GM18951 (cell line): ENCODE measurements at regions not wholly inside any gene's neighbourhood (a gene's known extent, or its start where the extent isn't known, plus 50 kb on each side); places are given as distances from the start of the nearest gene placed in this dataset.

Experiments used
- POLR2A ChIP-seq: IDR thresholded peaks from 4 replicates; pipeline ENCODE4 v1.6.1; 2011; ENCODE audit warnings: mild to moderate bottlenecking; ENCODE audit not compliant: insufficient read length, insufficient read depth; ENCODE audit errors: extremely low read depth
- in situ Hi-C: fragments of 300-500 bp; cut with MboI; formaldehyde crosslinking; loops from one replicate; pipeline ENCODE4 v1.12.0; 2022; ENCODE audit warnings: low sequenced_read_pairs, mixed read lengths, inconsistent platforms; ENCODE audit not compliant: unreplicated experiment

DNA sequence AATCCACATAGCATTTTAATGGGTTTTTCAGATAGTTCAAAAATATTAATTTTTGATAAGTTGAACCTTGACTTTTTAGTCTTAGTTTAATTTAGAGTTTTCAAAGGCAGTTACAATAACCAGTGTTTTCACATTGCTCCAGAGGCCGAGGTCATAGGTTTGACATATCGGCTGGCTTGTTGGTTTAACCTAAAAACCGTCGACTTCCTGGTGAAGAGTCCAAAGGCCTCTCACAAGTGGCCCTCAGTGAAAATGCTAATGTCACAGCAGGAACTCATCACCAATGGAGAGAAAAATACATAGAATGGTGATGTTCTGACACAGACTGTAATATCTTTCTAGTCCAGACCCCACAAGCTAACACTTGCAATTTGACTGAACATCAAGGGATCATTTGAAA lies 642.3 kb downstream of the PLOD2 start:
- no peak for TF ChIP-seq POLR2A
- in situ Hi-C loops, result no loop called here

DNA sequence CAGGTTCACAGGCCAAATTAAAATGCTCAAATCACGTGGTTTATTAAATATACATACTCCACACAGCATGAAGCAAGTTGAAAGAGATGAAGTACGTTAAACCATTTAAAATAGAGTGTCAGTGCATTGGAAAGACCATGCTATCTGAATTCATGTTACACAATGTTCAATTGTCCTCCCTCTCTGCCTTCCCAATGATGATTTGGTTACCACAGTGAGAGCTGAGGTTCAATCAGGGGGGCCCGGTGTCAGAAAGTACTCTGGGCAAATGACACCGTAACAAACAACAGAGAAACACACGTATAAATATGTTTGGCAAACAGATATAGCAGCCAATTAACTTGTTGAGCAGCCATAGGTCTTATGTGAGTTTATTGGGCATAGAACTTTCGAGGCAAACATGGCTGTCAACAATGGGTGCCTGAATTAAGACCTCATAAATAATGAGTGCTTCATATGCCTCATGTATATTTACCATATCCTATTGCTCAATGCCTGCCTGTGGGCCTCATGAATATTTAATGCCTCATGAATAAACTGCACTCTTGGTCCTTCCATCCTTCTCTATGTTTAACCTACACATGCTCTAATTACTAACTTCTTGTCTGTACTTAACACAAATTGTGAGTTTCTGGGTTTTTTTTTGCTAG lies 641.5 kb downstream of the PLOD2 start:
- in situ Hi-C loops, result no loop called here
- TF ChIP-seq POLR2A, result no peak

DNA sequence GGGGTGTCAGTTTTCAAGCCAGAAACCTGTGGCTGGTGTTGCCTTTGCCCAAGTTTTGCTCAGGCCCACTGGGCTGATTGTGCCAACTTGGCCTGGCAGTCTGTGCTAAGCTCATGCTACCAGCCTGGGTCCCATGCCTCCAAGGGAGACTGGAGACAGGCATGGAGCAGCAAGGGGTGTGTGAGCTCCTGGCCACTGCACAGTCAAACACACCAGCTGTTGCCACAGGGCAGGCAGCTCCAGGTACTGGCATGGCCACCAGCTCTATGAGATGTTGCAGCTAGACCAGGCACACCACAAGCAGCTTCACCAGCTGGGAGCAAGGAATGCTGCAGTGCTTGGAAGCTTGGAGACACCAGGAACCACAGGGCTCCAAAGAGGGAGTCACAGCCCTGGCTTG lies 638.8 kb downstream of the PLOD2 start:
- TF ChIP-seq POLR2A, result no peak
- in situ Hi-C loops, result no loop called here

DNA sequence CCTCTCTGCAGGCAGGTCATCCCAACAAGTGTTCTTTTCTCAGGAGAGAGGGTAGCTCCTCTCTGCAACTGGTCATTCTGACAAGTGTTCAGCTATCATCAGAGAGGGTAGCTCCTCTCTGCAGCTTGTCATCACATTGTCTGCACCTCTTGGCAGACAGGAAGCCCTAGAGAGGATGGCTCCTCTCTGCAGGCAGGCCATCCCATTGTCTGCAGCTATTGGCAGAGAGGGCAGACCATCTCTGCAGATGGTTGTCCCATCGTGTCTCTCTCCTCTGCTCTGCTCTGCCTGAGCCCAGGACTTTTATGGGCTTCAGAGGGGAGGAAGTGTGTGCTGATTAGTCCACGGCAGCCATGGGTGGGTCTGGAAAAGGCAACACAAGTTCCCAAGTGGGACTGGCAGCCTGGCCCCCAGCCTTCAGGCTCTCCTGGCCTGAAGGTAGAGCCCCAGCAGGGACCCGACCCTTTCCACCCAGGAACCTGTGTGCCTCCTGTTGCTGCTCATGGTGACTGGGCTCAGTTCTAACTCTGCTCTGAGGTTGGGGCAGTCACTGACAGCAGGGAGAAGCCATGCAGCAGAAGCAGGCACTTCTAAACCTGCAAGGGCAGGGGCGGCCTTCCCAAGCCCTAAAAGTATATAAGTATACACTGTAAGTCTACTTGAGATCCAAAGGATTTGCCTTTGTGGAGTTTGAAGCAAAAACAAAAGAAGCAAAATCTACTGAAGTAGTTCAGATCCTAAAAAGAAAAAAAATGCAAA lies 637.9 kb downstream of the PLOD2 start:
- in situ Hi-C loops, result no loop called here
- no peak for TF ChIP-seq POLR2A

DNA sequence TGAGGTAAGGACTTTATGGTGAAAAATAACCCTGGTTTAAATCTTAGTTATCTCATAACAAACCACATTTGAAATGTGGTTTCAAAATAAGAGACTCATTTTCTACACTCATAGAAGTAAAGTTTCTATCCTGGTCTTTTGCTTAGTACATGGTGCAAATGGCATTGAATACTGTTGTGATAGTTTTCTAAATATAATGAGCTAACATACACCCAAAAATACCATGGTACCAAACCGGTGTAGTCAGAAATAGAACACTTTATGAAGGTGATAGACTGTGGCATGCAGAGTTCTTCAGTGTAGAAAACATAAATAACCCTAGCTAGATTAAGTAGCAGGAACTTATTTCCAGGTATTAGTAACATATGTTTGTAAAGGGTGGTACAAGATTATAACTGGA lies 629.4 kb downstream of the PLOD2 start:
- in situ Hi-C loops, result no loop called here
- no peak for TF ChIP-seq POLR2A

DNA sequence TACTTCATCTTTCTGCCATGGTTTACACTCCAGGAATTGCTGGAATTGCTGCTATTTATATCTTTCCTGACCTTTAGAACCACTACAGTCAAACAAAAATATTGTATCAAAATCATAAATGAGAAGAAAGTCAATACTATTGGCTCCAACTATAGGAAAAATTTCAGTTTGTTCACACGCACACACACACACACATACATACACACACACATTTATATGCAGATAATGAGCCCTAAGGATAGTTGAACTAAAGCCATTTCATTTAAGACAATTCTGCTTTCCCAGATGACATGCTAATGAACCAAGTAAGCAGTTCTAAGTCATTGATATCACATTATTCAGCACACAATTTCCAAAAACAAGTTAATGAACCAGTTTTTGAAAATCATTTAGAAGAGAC lies 627.3 kb downstream of the PLOD2 start:
- in situ Hi-C loops, result no loop called here
- no peak for TF ChIP-seq POLR2A

DNA sequence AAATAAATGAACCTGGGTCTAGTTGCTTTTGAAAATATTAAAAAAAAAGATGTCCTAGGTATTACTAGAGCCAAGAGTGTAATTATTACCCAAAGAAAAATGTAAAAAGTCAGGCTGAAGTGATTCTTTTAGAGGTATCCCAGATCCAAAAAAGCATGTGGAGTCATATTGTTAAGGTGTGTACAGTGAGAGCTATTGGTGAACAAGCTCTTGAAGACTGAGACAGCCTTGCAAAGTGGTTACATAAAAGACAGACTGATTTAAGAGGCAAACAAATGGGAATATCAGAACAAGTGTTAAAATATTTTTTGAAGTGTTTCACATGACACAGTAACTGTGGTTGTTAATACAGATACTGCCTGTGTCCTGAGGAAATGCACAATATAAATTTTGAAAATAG lies 624.5 kb downstream of the PLOD2 start:
- no peak for TF ChIP-seq POLR2A
- in situ Hi-C loops, result no loop called here

DNA sequence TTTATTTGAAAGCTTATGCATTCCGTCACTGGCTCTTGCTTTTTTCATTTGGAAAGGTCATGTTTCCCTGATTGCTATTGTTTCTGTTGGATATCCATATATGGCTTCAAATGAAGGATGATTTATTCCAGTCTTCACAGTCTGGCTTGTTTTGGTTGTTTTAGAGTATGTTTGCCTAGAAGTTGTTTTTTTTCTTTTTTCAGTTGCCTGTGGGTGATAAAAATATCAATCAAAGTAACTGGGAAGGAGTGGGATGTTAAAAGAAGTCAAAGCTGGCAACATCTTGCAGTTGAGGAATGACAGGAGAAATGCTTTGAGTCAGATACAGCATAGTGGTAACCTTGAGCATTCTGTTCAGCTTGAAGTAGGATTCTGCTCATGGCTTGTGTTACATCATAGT lies 610.5 kb downstream of the PLOD2 start:
- in situ Hi-C loops, result no loop called here
- no peak for TF ChIP-seq POLR2A

DNA sequence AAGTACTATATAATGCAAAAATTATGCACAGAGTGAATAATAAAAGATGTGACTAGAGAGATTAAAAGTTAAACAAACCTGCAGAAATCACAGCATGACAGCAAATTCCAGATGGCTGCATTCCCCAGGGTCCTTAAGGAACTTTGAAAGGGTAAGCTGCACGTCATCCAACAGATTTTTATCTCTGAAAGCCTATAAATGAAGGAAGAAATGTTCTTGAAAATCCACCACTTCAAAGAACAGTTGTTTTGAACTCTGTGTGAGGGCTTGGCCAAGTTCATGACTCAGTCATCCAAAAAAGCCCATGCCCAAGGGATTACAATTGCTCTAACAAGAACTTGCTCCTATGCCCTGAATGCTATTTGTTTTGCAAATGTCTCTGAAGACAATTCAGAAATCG lies 603.6 kb downstream of the PLOD2 start:
- in situ Hi-C loops, result no loop called here
- no peak for TF ChIP-seq POLR2A

DNA sequence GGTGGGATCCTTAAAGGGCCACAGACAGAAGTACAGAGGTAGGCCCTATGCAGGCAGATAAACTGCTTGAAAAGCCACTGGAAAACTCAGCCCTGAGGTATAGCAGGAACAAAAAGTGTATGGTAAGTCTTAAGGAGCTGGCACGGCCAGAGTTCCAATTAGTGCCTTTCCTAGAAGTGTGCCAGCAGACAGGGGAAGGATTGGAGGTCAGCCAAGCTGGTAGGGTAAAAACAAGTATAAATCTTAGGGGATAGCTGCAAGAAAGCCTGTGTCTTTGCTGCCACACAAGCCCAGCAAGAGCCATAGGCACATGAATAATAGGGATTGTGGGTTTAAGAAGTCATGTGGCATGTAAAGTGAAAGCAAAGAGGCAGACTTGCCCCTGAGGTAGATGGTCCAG lies 582.5 kb downstream of the PLOD2 start:
- no peak for TF ChIP-seq POLR2A
- in situ Hi-C loops, result no loop called here

DNA sequence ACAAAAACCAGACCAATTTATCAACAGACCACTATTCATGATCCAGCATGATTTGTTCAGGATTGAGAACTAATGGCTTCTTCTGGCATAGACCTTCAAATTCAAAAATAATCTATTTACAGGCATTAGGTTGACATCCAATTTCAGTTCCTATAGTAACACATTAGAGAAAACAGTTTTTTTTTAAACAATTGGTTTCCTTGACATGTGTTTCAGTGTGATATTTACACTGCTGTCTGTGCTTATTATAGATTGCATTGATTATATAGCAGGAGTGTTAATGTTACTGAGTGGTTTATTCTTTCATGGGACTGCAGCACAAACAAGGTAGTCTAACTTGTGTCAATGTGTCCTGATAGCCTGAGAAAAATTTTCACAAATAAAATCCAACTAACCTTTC lies 579.3 kb downstream of the PLOD2 start:
- TF ChIP-seq POLR2A, result no peak
- in situ Hi-C loops, result no loop called here

DNA sequence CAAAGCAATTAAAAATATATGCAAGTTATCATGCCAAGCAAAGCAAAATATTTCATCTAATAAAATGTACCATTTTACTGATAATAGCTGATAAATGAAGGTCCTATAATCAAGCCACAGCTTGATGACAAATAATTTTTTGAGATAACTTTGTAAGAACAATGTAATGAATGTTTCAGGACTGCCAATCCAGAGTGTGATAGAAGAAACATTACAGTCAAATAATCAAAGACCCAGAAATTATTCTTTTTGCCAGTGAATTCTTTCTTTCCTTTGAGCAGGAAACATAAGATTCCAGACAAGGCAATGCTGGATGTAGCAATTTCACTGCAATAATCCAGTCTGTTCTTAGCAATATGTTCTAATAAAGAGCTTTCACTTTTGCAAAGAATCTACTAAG lies 556.1 kb downstream of the PLOD2 start:
- TF ChIP-seq POLR2A, result no peak
- in situ Hi-C loops, result no loop called here

DNA sequence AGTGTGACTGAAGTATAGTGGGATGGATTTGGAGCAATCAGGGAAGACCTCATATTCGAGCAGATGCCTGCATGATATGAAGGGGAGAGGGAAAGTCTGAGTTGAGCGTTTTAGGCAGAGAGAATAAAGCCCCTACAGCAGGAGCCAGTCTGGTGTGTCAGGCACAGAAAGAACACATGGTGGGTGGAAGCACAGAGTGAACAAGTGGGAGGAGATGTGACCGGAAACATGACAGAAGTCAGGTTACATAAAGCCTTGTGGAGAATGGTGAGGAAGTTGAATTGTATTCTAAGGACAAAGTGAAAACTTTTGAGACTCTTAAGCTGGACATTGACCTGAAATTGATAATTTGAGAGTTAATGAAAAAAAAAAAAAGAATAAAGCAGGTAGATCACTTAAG lies 541.0 kb downstream of the PLOD2 start:
- in situ Hi-C loops, result no loop called here
- TF ChIP-seq POLR2A, result no peak

DNA sequence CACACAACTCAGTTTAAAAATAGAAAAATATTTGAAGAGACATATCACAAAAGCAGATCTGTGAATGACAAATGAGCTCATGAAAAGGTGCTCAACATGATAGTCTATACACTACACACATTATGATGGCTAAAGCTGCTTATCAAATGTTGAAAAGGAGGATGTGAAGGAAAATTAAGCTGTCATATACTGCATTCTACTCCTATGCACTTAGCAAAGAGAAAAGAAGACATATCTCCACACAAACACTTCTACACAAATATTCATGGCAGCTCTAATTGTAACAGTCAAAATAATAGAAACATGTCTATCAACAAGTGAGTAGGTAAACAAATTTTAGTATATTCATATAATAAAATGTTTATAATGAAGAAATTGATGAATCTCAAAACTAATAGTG lies 540.5 kb downstream of the PLOD2 start:
- in situ Hi-C loops, result no loop called here
- TF ChIP-seq POLR2A, result no peak

DNA sequence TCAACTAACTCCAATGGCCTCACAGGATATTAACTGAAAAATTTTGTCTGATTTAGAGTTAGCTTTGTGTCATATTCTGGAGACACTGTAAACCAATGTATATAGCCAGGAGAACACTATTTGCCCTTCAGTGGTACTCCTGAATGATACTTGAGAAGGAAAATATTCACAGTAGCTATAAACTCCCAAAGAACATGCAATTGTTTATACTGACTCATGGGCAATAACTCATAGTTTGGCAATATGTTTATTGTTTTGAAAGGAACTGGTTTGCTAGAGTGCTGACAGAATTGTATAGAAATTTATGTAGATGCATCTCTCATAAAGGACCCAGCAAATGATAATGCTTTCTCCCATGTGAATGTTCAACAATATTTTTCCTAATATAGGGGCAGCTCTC lies 537.6 kb downstream of the PLOD2 start:
- no peak for TF ChIP-seq POLR2A
- in situ Hi-C loops, result no loop called here

DNA sequence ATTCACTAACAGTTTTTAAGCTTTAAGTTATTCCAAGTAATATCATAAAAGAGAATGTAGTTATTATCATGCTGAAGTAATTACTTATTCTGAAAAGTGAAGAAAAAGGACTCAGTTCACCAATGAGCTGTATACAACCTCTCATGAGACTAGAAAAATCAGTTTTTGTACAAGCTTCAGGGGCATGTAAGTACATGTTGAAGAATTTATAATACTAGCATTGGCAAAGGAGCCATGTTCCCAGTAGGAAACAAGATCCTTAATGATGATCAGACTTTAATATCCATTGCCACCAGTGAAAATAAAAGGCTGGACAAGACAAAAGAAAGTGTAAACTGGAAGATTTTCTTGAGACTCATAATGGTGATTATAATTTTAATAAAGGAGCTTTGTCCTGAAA lies 532.8 kb downstream of the PLOD2 start:
- in situ Hi-C loops, result no loop called here
- TF ChIP-seq POLR2A, result no peak
